H1 (cell line): ENCODE measurements at regions not wholly inside any gene's neighbourhood (a gene's known extent, or its start where the extent isn't known, plus 50 kb on each side); places are given as distances from the start of the nearest gene placed in this dataset.

Experiments
- CTCF ChIA-PET: fragments of 300-600 bp; sonication (Branson Sonifier 250); formaldehyde crosslinking; loops from one replicate; lab custom pipeline; 2021; ENCODE audit not compliant: partially characterized antibody; lab: Charles Lee
- POLR2A ChIA-PET: fragments of 300-600 bp; sonication (Branson Sonifier 250); formaldehyde crosslinking; loops from one replicate; lab custom pipeline; 2021; ENCODE audit warnings: inconsistent platforms; ENCODE audit not compliant: partially characterized antibody; lab: Charles Lee
- DNase-seq, 2 experiments: peaks; one replicate each; pipeline versions ENCODE4 v3.0.0 to v3.0.0-alpha.2; 2010 to 2022; ENCODE audit warnings: low spot score in 2 of 2, low read depth in 1 of 2, mixed read lengths in 1 of 2
- FAIRE-seq: peaks from 2 replicates; lab custom pipeline; 2011; peaks lifted over from hg19 to GRCh38; lab: Jason Lieb, UNC
- H2AFZ ChIP-seq: 2 replicates; pipeline ENCODE4 v1.8.1; 2012; ENCODE audit warnings: low read length, inconsistent platforms
- H2AK5ac ChIP-seq: 2 replicates; pipeline ENCODE4 v1.6.1; 2013; ENCODE audit warnings: low read depth, low read length
- H2BK120ac ChIP-seq: replicated peaks from 2 replicates; pipeline ENCODE3; 2013; ENCODE audit warnings: low read depth, low read length, inconsistent platforms
- H2BK12ac ChIP-seq: 2 replicates; pipeline ENCODE4 v1.6.1; 2013; ENCODE audit warnings: low read depth, low read length
- H2BK15ac ChIP-seq: 2 replicates; pipeline ENCODE4 v1.6.1; 2013; ENCODE audit warnings: low read length
- H2BK20ac ChIP-seq: 2 replicates; pipeline ENCODE4 v1.6.1; 2013; ENCODE audit warnings: low read length
- H2BK5ac ChIP-seq: 2 replicates; pipeline ENCODE4 v1.6.1; 2013; ENCODE audit warnings: low read depth, low read length
- H3K14ac ChIP-seq: 2 replicates; pipeline ENCODE4 v1.6.1; 2013; ENCODE audit warnings: inconsistent platforms; ENCODE audit not compliant: insufficient read length
- H3K18ac ChIP-seq: 2 replicates; pipeline ENCODE4 v1.6.1; 2013; ENCODE audit warnings: low read length; ENCODE audit errors: extremely low read depth
- H3K23ac ChIP-seq: 2 replicates; pipeline ENCODE4 v1.6.1; 2013; ENCODE audit warnings: inconsistent platforms; ENCODE audit not compliant: insufficient read length
- H3K23me2 ChIP-seq: 2 replicates; pipeline ENCODE4 v1.6.1; 2013; ENCODE audit warnings: low read depth, low read length
- H3K27ac ChIP-seq: 2 replicates; pipeline ENCODE4 v1.6.1; 2011; ENCODE audit warnings: low read depth, low read length, inconsistent platforms
- H3K27me3 ChIP-seq, 4 experiments: replicated peaks in 1 of 4; 1 replicate in 1 of 4; 2 replicates in 3 of 4; pipeline versions ENCODE4 v1.6.1 to v1.8.1; 2011 to 2013; ENCODE audit warnings: low read length in 3 of 4, mild to moderate bottlenecking in 3 of 4, inconsistent platforms in 2 of 4, mixed read lengths in 2 of 4, moderate library complexity in 1 of 4; ENCODE audit not compliant: control insufficient read depth in 3 of 4, insufficient read depth in 3 of 4; ENCODE audit errors: extremely low read depth in 1 of 4
- H3K36me3 ChIP-seq, 4 experiments: 2 replicates each; pipeline versions ENCODE4 v1.6.1 to v1.8.1; 2011 to 2013; ENCODE audit warnings: mild to moderate bottlenecking in 4 of 4, low read length in 3 of 4, moderate library complexity in 2 of 4, control low read depth in 1 of 4, inconsistent platforms in 1 of 4; ENCODE audit not compliant: insufficient read depth in 4 of 4, control insufficient read depth in 2 of 4
- H3K4ac ChIP-seq: replicated peaks from 2 replicates; pipeline ENCODE3; 2013; ENCODE audit warnings: low read length, low read depth, mixed read lengths, inconsistent platforms; ENCODE audit not compliant: insufficient read length
- H3K4me1 ChIP-seq, 4 experiments: replicated peaks in 1 of 4; 1 replicate in 1 of 4; 2 replicates in 3 of 4; pipeline versions ENCODE4 v1.6.1 to v1.8.1; 2011 to 2013; ENCODE audit warnings: low read length in 3 of 4, inconsistent platforms in 2 of 4, mixed read lengths in 1 of 4; ENCODE audit not compliant: insufficient read depth in 4 of 4, control insufficient read depth in 3 of 4
- H3K4me2 ChIP-seq, 2 experiments: 2 replicates each; pipeline versions ENCODE4 v1.6.1 to v1.8.1; 2011 to 2013; ENCODE audit warnings: low read depth in 2 of 2, low read length in 2 of 2, control low read depth in 1 of 2, inconsistent platforms in 1 of 2, mild to moderate bottlenecking in 1 of 2; ENCODE audit not compliant: insufficient read depth in 1 of 2
- H3K4me3 ChIP-seq, 4 experiments: fragments of 200-600, 300-600 bp in 1 of 4; sonication (generic), shearing (Covaris generic), sonication (Bioruptor Twin) in 1 of 4; 2 replicates each; pipeline versions ENCODE4 v1.5.1 to v1.8.1; 2011 to 2016; ENCODE audit warnings: low read length in 4 of 4, low read depth in 3 of 4, control low read depth in 2 of 4, inconsistent platforms in 2 of 4, mild to moderate bottlenecking in 2 of 4, mixed read lengths in 1 of 4, moderate library complexity in 1 of 4; ENCODE audit not compliant: insufficient read depth in 2 of 4; ENCODE audit errors: extremely low read depth in 1 of 4
- H3K56ac ChIP-seq: replicated peaks from 2 replicates; pipeline ENCODE3; 2013; ENCODE audit warnings: low read depth, mild to moderate bottlenecking, mixed read lengths, low read length, inconsistent platforms; ENCODE audit not compliant: insufficient read length
- H3K79me1 ChIP-seq: 2 replicates; pipeline ENCODE4 v1.6.1; 2013; ENCODE audit warnings: low read depth, low read length, control low read depth
- H3K79me2 ChIP-seq, 2 experiments: 2 replicates each; pipeline versions ENCODE4 v1.6.1 to v1.8.1; 2012 to 2013; ENCODE audit warnings: low read length in 2 of 2, mild to moderate bottlenecking in 2 of 2, inconsistent platforms in 1 of 2; ENCODE audit not compliant: insufficient read depth in 2 of 2, control insufficient read depth in 1 of 2
- H3K9ac ChIP-seq, 4 experiments: replicated peaks in 1 of 4; 1 replicate in 1 of 4; 2 replicates in 3 of 4; pipeline versions ENCODE4 v1.6.1 to v1.8.1; 2011 to 2013; ENCODE audit warnings: low read depth in 3 of 4, low read length in 3 of 4, control low read depth in 2 of 4, mild to moderate bottlenecking in 2 of 4, moderate library complexity in 2 of 4, inconsistent platforms in 1 of 4; ENCODE audit errors: extremely low read depth in 1 of 4
- H3K9me3 ChIP-seq, 2 experiments: 2 replicates each; pipeline versions ENCODE4 v1.6.1 to v1.8.1; 2012 to 2013; ENCODE audit warnings: mild to moderate bottlenecking in 2 of 2, moderate library complexity in 2 of 2, control low read depth in 1 of 2, inconsistent platforms in 1 of 2, low read depth in 1 of 2, low read length in 1 of 2, mixed read lengths in 1 of 2; ENCODE audit not compliant: insufficient read depth in 2 of 2
- H4K20me1 ChIP-seq, 2 experiments: replicated peaks in 1 of 2; 2 replicates each; pipeline versions ENCODE3 to v1.8.1; 2011 to 2013; ENCODE audit warnings: inconsistent platforms in 2 of 2, low read length in 2 of 2, mild to moderate bottlenecking in 1 of 2; ENCODE audit not compliant: insufficient read depth in 2 of 2, control insufficient read depth in 1 of 2
- H4K5ac ChIP-seq: 2 replicates; pipeline ENCODE4 v1.6.1; 2013; ENCODE audit warnings: low read length, low read depth, mixed read lengths, inconsistent platforms; ENCODE audit not compliant: insufficient read length
- H4K8ac ChIP-seq: 2 replicates; pipeline ENCODE4 v1.8.0; 2013; ENCODE audit warnings: mild to moderate bottlenecking, moderate library complexity, low read length, inconsistent platforms; ENCODE audit not compliant: insufficient read depth; ENCODE audit errors: extremely low read depth
- H4K91ac ChIP-seq: replicated peaks from 2 replicates; pipeline ENCODE3; 2013; ENCODE audit warnings: low read length, mixed read lengths, inconsistent platforms; ENCODE audit not compliant: insufficient read length
- CHD2 ChIP-seq: IDR thresholded peaks from 2 replicates; pipeline ENCODE4 v1.6.1; 2012; ENCODE audit warnings: low read length, improper control_type of control experiment
- EGR1 ChIP-seq: IDR thresholded peaks from 2 replicates; pipeline ENCODE4 v1.6.1; 2011; ENCODE audit warnings: low read depth, low read length, borderline replicate concordance
- PHF8 ChIP-seq: fragments of 200-600 bp; sonication (generic); conservative IDR thresholded peaks from 2 replicates; pipeline ENCODE4 v1.7.1; 2012; ENCODE audit warnings: low read depth, mild to moderate bottlenecking, inconsistent platforms, low read length, moderate library complexity
- SAP30 ChIP-seq: fragments of 300-600 bp; sonication (generic); IDR thresholded peaks from 2 replicates; pipeline ENCODE4 v1.7.1; 2012; ENCODE audit warnings: low read length, moderate library complexity, mild to moderate bottlenecking, inconsistent platforms; ENCODE audit not compliant: insufficient read depth, insufficient replicate concordance
- WGBS, 2 experiments: shearing (Covaris generic) in 1 of 2; methylation state at CpG; one replicate each; pipeline versions ENCODE4 v1.1.6 to v1.1.7; 2013 to 2015; ENCODE audit warnings: low lambda C conversion rate in 2 of 2, mixed read lengths in 2 of 2, inconsistent platforms in 1 of 2, low coverage in 1 of 2, missing lambda C conversion rate in 1 of 2; ENCODE audit not compliant: insufficient replicate concordance in 2 of 2, insufficient coverage in 1 of 2, insufficient read length in 1 of 2; ENCODE audit errors: extremely low coverage in 1 of 2, missing lambda C conversion rate in 1 of 2; 5-methylcytosine and 5-hydroxymethylcytosine counted together

- H4K8ac ChIP-seq, result no peak overlapping the region
- 0 out of 2 replicates have a peak overlapping the region, but pooled peaks have one; percentile 3 for H3K27ac ChIP-seq
- ChIA-PET POLR2A (no interaction called here), CTCF (interaction anchor here (1.6 kb wide), 1 partner anchor 27 kb away, joined by 3 read pairs; no protein-coding TSS in a partner anchor)
- H4K5ac ChIP-seq, result no peak overlapping the region
- FAIRE-seq, result no peak
- H3K9ac ChIP-seq, result no peak overlapping the region
- no peak overlapping the region for H3K4ac ChIP-seq
- no peak for TF ChIP-seq PHF8
- TF ChIP-seq SAP30, result no peak
- no peak for TF ChIP-seq EGR1
- TF ChIP-seq CHD2, result no peak
- no peak overlapping the region for H3K4me2 ChIP-seq
- no peak overlapping the region for H3K56ac ChIP-seq
- H3K79me2 ChIP-seq, result no peaks in the 10 kb centered on the region
- H3K4me3 ChIP-seq, result no peak overlapping the region
- DNase-seq, result no peak
- H3K27me3 ChIP-seq, result no peaks in the 10 kb centered on the region
- H2BK5ac ChIP-seq, result no peak overlapping the region
- no peak overlapping the region for H2BK12ac ChIP-seq
- no peak overlapping the region for H4K91ac ChIP-seq
- no peak overlapping the region for H2BK15ac ChIP-seq
- no peak overlapping the region for H3K23ac ChIP-seq
- H3K14ac ChIP-seq, result no peak overlapping the region
- no peaks in the 10 kb centered on the region for H3K4me1 ChIP-seq
- H2AFZ ChIP-seq, result peak overlapping the region; percentile 66
- H3K36me3 ChIP-seq, result peaks cover 0 to 3% (median 0%) of the 10 kb centered on the region in 4 experiments; a peak in 1 of 8 replicates
- 71% methylated on average over 2 of the region's 2 CpGs; no CpG with 5 or more reads in 1 of the 2 experiments for WGBS, 2 experiments
- no peaks in the 10 kb centered on the region for H3K79me1 ChIP-seq
- no peak overlapping the region for H2AK5ac ChIP-seq
- H3K9me3 ChIP-seq, result peaks cover 6 to 9% of the 10 kb centered on the region in 2 experiments
- H2BK20ac ChIP-seq, result no peak overlapping the region
- H3K18ac ChIP-seq, result no peak overlapping the region
- no peaks in the 10 kb centered on the region for H4K20me1 ChIP-seq
- H2BK120ac ChIP-seq, result no peak overlapping the region
- H3K23me2 ChIP-seq, result no peaks in the 10 kb centered on the region
Measured at GRCh38 chr21:19540287-19540686, 1136.7 kb upstream of the TMPRSS15 start.
